ENCODE measurements at regions not wholly inside any gene's neighbourhood (a gene's known extent, or its start where the extent isn't known, plus 50 kb on each side); places are given as distances from the start of the nearest gene placed in this dataset.

DNA sequence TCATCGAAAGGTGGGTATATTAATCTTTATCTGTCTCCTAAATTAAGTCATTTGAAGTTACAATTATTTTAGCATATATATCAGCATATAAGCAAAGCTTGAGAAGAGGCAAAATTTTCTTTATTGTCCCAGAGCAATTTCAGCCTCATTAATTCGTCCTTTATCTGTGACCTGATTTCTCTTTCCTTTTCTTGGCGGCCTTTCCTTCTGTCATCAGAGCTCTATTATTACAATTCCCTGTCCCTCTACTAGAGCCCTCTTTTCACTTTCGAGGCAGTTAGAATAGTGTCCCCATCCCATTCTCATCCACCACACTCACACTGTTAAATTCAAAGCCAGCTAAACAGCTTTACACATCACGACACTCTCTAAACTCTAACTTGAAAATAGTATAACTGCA is 1293.2 kb upstream of the FAM98A start:
- no peaks in the 10 kb centered on the region for H3F3A ChIP-seq (ENCODE audit: insufficient read depth, low read length, poor library complexity, severe bottlenecking)
- H3K79me2 ChIP-seq (replicated peaks; ENCODE audit: insufficient read depth, low read length): no peaks in the 10 kb centered on the region
- no peaks in the 10 kb centered on the region for H4K20me1 ChIP-seq (ENCODE audit: insufficient read depth)
- H2AFZ ChIP-seq (ENCODE audit: low read depth, low read length): no peak overlapping the region
- H3K4me3 ChIP-seq (ENCODE audit: low read length): no peak overlapping the region
- no peak overlapping the region for H3K9ac ChIP-seq (ENCODE audit: low read length)
- H3K9me2 ChIP-seq (ENCODE audit: insufficient read depth, low read length): no peaks in the 10 kb centered on the region
- H3K36me3 ChIP-seq (ENCODE audit: insufficient read depth, low read length): no peaks in the 10 kb centered on the region
- H3K4me2 ChIP-seq (ENCODE audit: low read length): no peak overlapping the region
- no peaks in the 10 kb centered on the region for H3K9me3 ChIP-seq (ENCODE audit: low read length)
- H3K27me3 ChIP-seq (ENCODE audit: insufficient read depth, low read depth, low read length): no peaks in the 10 kb centered on the region
- TF ChIP-seq RAD21 (conservative IDR thresholded peaks at IDR 0.05): no peak
- H3K27ac ChIP-seq (ENCODE audit: low read length): no peak overlapping the region

DNA sequence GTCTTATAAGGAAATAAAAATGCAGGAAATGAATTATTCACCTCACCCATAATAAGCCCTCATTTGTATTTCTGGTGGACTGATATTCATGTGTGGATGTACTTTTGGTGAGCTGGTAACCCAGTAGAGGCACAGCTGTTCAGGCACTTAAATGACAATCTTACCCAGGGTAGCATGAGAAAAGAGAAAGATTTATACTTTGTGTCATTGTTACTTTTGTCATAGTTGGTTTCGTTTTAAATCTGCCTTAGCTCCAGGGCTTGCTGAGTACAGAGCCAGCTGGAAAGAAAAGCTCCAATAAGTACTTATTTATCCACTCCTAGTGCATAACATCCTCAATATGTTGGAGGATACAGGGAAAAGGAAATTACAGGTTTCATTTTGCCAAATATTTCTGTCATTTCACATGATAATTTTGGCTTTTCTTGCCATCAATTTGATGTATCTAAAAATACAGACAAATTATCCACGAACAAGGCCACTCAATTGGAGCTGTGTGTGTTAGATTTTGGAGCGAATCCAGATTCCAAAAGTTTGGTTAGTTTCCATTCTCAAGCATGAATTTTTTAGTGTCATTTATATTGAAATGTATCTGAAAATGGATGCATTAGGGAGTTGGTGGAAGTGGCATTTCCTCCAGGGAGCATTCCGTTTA is 1276.1 kb upstream of the FAM98A start:
- H3K27me3 ChIP-seq (ENCODE audit: insufficient read depth, low read depth, low read length): no peaks in the 10 kb centered on the region
- H3K27ac ChIP-seq (ENCODE audit: low read length): no peak overlapping the region
- no peaks in the 10 kb centered on the region for H3K79me2 ChIP-seq (replicated peaks; ENCODE audit: insufficient read depth, low read length)
- H4K20me1 ChIP-seq (ENCODE audit: insufficient read depth): no peaks in the 10 kb centered on the region
- no peaks in the 10 kb centered on the region for H3F3A ChIP-seq (ENCODE audit: insufficient read depth, low read length, poor library complexity, severe bottlenecking)
- H3K9ac ChIP-seq (ENCODE audit: low read length): no peak overlapping the region
- H3K9me2 ChIP-seq (ENCODE audit: insufficient read depth, low read length): no peaks in the 10 kb centered on the region
- no peak overlapping the region for H2AFZ ChIP-seq (ENCODE audit: low read depth, low read length)
- H3K36me3 ChIP-seq (ENCODE audit: insufficient read depth, low read length): no peaks in the 10 kb centered on the region
- no peaks in the 10 kb centered on the region for H3K9me3 ChIP-seq (ENCODE audit: low read length)
- H3K4me3 ChIP-seq (ENCODE audit: low read length): no peak overlapping the region
- TF ChIP-seq, protein P1, sequence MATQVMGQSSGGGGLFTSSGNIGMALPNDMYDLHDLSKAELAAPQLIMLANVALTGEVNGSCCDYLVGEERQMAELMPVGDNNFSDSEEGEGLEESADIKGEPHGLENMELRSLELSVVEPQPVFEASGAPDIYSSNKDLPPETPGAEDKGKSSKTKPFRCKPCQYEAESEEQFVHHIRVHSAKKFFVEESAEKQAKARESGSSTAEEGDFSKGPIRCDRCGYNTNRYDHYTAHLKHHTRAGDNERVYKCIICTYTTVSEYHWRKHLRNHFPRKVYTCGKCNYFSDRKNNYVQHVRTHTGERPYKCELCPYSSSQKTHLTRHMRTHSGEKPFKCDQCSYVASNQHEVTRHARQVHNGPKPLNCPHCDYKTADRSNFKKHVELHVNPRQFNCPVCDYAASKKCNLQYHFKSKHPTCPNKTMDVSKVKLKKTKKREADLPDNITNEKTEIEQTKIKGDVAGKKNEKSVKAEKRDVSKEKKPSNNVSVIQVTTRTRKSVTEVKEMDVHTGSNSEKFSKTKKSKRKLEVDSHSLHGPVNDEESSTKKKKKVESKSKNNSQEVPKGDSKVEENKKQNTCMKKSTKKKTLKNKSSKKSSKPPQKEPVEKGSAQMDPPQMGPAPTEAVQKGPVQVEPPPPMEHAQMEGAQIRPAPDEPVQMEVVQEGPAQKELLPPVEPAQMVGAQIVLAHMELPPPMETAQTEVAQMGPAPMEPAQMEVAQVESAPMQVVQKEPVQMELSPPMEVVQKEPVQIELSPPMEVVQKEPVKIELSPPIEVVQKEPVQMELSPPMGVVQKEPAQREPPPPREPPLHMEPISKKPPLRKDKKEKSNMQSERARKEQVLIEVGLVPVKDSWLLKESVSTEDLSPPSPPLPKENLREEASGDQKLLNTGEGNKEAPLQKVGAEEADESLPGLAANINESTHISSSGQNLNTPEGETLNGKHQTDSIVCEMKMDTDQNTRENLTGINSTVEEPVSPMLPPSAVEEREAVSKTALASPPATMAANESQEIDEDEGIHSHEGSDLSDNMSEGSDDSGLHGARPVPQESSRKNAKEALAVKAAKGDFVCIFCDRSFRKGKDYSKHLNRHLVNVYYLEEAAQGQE (IDR thresholded peaks at IDR 0.05; ENCODE audit: borderline replicate concordance): no peak
- TF ChIP-seq, protein P2, sequence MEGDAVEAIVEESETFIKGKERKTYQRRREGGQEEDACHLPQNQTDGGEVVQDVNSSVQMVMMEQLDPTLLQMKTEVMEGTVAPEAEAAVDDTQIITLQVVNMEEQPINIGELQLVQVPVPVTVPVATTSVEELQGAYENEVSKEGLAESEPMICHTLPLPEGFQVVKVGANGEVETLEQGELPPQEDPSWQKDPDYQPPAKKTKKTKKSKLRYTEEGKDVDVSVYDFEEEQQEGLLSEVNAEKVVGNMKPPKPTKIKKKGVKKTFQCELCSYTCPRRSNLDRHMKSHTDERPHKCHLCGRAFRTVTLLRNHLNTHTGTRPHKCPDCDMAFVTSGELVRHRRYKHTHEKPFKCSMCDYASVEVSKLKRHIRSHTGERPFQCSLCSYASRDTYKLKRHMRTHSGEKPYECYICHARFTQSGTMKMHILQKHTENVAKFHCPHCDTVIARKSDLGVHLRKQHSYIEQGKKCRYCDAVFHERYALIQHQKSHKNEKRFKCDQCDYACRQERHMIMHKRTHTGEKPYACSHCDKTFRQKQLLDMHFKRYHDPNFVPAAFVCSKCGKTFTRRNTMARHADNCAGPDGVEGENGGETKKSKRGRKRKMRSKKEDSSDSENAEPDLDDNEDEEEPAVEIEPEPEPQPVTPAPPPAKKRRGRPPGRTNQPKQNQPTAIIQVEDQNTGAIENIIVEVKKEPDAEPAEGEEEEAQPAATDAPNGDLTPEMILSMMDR (IDR thresholded peaks at IDR 0.05; ENCODE audit: poor library complexity, severe bottlenecking): no peak
- no peak for TF ChIP-seq RAD21 (conservative IDR thresholded peaks at IDR 0.05)
- no peak for TF ChIP-seq EZH2 (IDR thresholded peaks at IDR 0.05; ENCODE audit: borderline replicate concordance, insufficient read depth, low read length, poor library complexity, severe bottlenecking)
- no peak for TF ChIP-seq SMC3 (conservative IDR thresholded peaks at IDR 0.05; ENCODE audit: poor library complexity)
- TF ChIP-seq MXI1 (conservative IDR thresholded peaks at IDR 0.05; ENCODE audit: poor library complexity, severe bottlenecking): no peak
- TF ChIP-seq EP300 (conservative IDR thresholded peaks at IDR 0.05; ENCODE audit: poor library complexity, severe bottlenecking): no peak
- no peak for TF ChIP-seq TAF1 (IDR thresholded peaks at IDR 0.05; ENCODE audit: low read depth)
- no peak overlapping the region for H3K4me2 ChIP-seq (ENCODE audit: low read length)

DNA sequence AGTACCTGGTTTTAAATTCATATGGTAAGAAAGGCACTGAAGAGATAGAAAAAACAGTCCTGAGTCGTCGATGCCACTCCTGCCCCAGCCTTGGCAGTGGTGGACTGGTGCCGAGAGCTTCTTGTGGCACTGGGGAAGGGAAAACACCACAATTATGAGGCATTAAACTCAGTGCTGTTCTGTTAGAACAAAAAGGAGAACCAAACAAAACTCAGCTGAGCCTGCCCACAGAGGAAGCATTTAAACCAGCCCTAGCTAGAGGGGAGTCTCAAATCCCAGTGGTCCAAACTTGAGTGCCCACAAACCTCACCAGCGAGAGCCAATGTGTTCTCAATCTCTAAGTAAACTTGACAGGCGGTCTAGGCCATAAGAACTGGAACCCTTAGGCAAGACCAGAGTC is 1254.5 kb upstream of the FAM98A start:
- Histone ChIP-seq H3K4me3 (ENCODE audit: low read length) (no peak overlapping the region), H3K36me3 (ENCODE audit: insufficient read depth, low read length) (no peaks in the 10 kb centered on the region), H3K9me3 (ENCODE audit: low read length) (peaks cover 7% of the 10 kb centered on the region), H3K79me2 (replicated peaks; ENCODE audit: insufficient read depth, low read length) (no peaks in the 10 kb centered on the region), H4K20me1 (ENCODE audit: insufficient read depth) (no peaks in the 10 kb centered on the region), H3F3A (ENCODE audit: insufficient read depth, low read length, poor library complexity, severe bottlenecking) (no peaks in the 10 kb centered on the region), H3K9ac (ENCODE audit: low read length) (no peak overlapping the region), H3K27me3 (ENCODE audit: insufficient read depth, low read depth, low read length) (no peaks in the 10 kb centered on the region), H2AFZ (ENCODE audit: low read depth, low read length) (no peak overlapping the region), H3K9me2 (ENCODE audit: insufficient read depth, low read length) (no peaks in the 10 kb centered on the region), H3K4me2 (ENCODE audit: low read length) (no peak overlapping the region), H3K27ac (ENCODE audit: low read length) (no peak overlapping the region)
- TF ChIP-seq, protein P1 (IDR thresholded peaks at IDR 0.05; ENCODE audit: borderline replicate concordance): no peak
- TF ChIP-seq RAD21 (conservative IDR thresholded peaks at IDR 0.05) (no peak), EZH2 (IDR thresholded peaks at IDR 0.05; ENCODE audit: borderline replicate concordance, insufficient read depth, low read length, poor library complexity, severe bottlenecking) (no peak), EP300 (conservative IDR thresholded peaks at IDR 0.05; ENCODE audit: poor library complexity, severe bottlenecking) (no peak), TAF1 (IDR thresholded peaks at IDR 0.05; ENCODE audit: low read depth) (no peak), POLR2AphosphoS5 (IDR thresholded peaks at IDR 0.05) (no peak), MXI1 (conservative IDR thresholded peaks at IDR 0.05; ENCODE audit: poor library complexity, severe bottlenecking) (no peak)
- TF ChIP-seq, protein P2 (IDR thresholded peaks at IDR 0.05; ENCODE audit: poor library complexity, severe bottlenecking): no peak
